Suprapubic skin (tissue), 4 donors: ENCODE measurements at regions not wholly inside any gene's neighbourhood (a gene's known extent, or its start where the extent isn't known, plus 50 kb on each side); places are given as distances from the start of the nearest gene placed in this dataset.

Experiments used
- DNase-seq, 2 donors: peaks; one replicate each; pipeline ENCODE4 v3.0.0-alpha.2; 2019; ENCODE audit warnings: low spot score in 2 of 2
- H3K27ac ChIP-seq: fragments of 200-600 bp; sonication (generic); one replicate; pipeline ENCODE4 v1.5.1; 2019
- H3K27me3 ChIP-seq: fragments of 200-600 bp; sonication (generic); one replicate; pipeline ENCODE4 v1.5.1; 2019
- H3K36me3 ChIP-seq: fragments of 200-600 bp; sonication (generic); one replicate; pipeline ENCODE4 v1.5.1; 2019
- H3K4me1 ChIP-seq: fragments of 200-600 bp; sonication (generic); one replicate; pipeline ENCODE4 v1.5.1; 2019
- H3K4me3 ChIP-seq: fragments of 200-600 bp; sonication (generic); one replicate; pipeline ENCODE4 v1.5.1; 2019; ENCODE audit warnings: mild to moderate bottlenecking
- H3K9me3 ChIP-seq: fragments of 200-600 bp; sonication (generic); one replicate; pipeline ENCODE4 v1.5.1; 2019
- CTCF ChIP-seq, 2 donors: fragments of 200-600 bp in 1 of 2; fragments of 450-650 bp in 1 of 2; sonication (generic) in 1 of 2; IDR thresholded peaks; one replicate each; pipeline ENCODE4 v1.5.1; 2016 to 2019; ENCODE audit warnings: antibody characterized with exemption in 2 of 2, mild to moderate bottlenecking in 1 of 2, moderate library complexity in 1 of 2
- EP300 ChIP-seq: sonication (generic); formaldehyde crosslinking; IDR thresholded peaks from one replicate; pipeline ENCODE4 v1.6.1; 2017; ENCODE audit warnings: antibody characterized with exemption
- POLR2A ChIP-seq, 2 donors: fragments of 450-650 bp; IDR thresholded peaks; one replicate each; pipeline ENCODE4 v1.6.1; 2017; ENCODE audit warnings: antibody characterized with exemption in 2 of 2, mild to moderate bottlenecking in 2 of 2, moderate library complexity in 2 of 2
- POLR2AphosphoS5 ChIP-seq, 3 donors: sonication (generic); formaldehyde crosslinking; IDR thresholded peaks; one replicate each; pipeline ENCODE4 v1.6.1; 2017; ENCODE audit warnings: antibody characterized with exemption in 3 of 3
- WGBS: methylation state at CpG from one replicate; pipeline ENCODE4 v1.1.5; 2018; 5-methylcytosine and 5-hydroxymethylcytosine counted together

- DNase-seq, result no peak
- H3K36me3 ChIP-seq, result no peaks in the 10 kb centered on the region
- H3K27me3 ChIP-seq, result no peaks in the 10 kb centered on the region
- H3K27ac ChIP-seq, result no peak overlapping the region
- peaks cover 5% of the 10 kb centered on the region for H3K9me3 ChIP-seq
- H3K4me1 ChIP-seq, result no peaks in the 10 kb centered on the region
- H3K4me3 ChIP-seq, result no peak overlapping the region
- TF ChIP-seq POLR2A (IDR thresholded peaks at IDR 0.05), result no peak
- no peak for TF ChIP-seq POLR2AphosphoS5 (IDR thresholded peaks at IDR 0.05)
- TF ChIP-seq CTCF (IDR thresholded peaks at IDR 0.05), result no peak
- TF ChIP-seq EP300, result no peak
Measured at GRCh38 chr13:22563272-22563671, 617.5 kb upstream of the SGCG start.

- H3K4me1 ChIP-seq, result no peaks in the 10 kb centered on the region
- TF ChIP-seq EP300 (no peak), CTCF (IDR thresholded peaks at IDR 0.05) (no peak), POLR2A (IDR thresholded peaks at IDR 0.05) (no peak), POLR2AphosphoS5 (IDR thresholded peaks at IDR 0.05) (no peak)
- no peaks in the 10 kb centered on the region for H3K36me3 ChIP-seq
- no peak overlapping the region for H3K4me3 ChIP-seq
- H3K27ac ChIP-seq, result no peak overlapping the region
- H3K27me3 ChIP-seq, result no peaks in the 10 kb centered on the region
- 85% methylated on average over 2 of the region's 2 CpGs for WGBS
- no peaks in the 10 kb centered on the region for H3K9me3 ChIP-seq
- DNase-seq, result no peak
Measured at GRCh38 chr13:22569811-22570210, 611.0 kb upstream of the SGCG start.

GRCh38 chr13:22589880-22590279 lies 590.9 kb upstream of the SGCG start:
- DNase-seq, result no peak
- 61% methylated on average over 4 of the region's 4 CpGs for WGBS
- peaks cover 3% of the 10 kb centered on the region for H3K9me3 ChIP-seq
- no peaks in the 10 kb centered on the region for H3K36me3 ChIP-seq
- H3K27ac ChIP-seq, result no peak overlapping the region
- no peaks in the 10 kb centered on the region for H3K4me1 ChIP-seq
- TF ChIP-seq POLR2AphosphoS5 (IDR thresholded peaks at IDR 0.05) (no peak), EP300 (no peak), POLR2A (IDR thresholded peaks at IDR 0.05) (no peak), CTCF (IDR thresholded peaks at IDR 0.05) (no peak)
- no peak overlapping the region for H3K4me3 ChIP-seq
- H3K27me3 ChIP-seq, result no peaks in the 10 kb centered on the region

GRCh38 chr13:22592515-22592914 lies 588.3 kb upstream of the SGCG start:
- Histone ChIP-seq H3K4me1 (no peaks in the 10 kb centered on the region), H3K27me3 (no peaks in the 10 kb centered on the region), H3K27ac (no peak overlapping the region), H3K9me3 (no peaks in the 10 kb centered on the region), H3K4me3 (no peak overlapping the region), H3K36me3 (no peaks in the 10 kb centered on the region)
- no peak for DNase-seq
- TF ChIP-seq POLR2A (IDR thresholded peaks at IDR 0.05), result no peak
- TF ChIP-seq CTCF (IDR thresholded peaks at IDR 0.05), result no peak
- no peak for TF ChIP-seq POLR2AphosphoS5 (IDR thresholded peaks at IDR 0.05)
- no peak for TF ChIP-seq EP300

GRCh38 chr13:22594041-22594440 lies 586.7 kb upstream of the SGCG start:
- Histone ChIP-seq H3K36me3 (no peaks in the 10 kb centered on the region), H3K4me3 (no peak overlapping the region), H3K27me3 (no peaks in the 10 kb centered on the region), H3K4me1 (no peaks in the 10 kb centered on the region), H3K9me3 (no peaks in the 10 kb centered on the region), H3K27ac (no peak overlapping the region)
- no peak for DNase-seq
- whole genome bisulfite sequencing, result 72% methylated on average over 10 of the region's 10 CpGs
- TF ChIP-seq POLR2AphosphoS5 (IDR thresholded peaks at IDR 0.05) (no peak), EP300 (no peak), POLR2A (IDR thresholded peaks at IDR 0.05) (no peak)

- Histone ChIP-seq H3K9me3 (no peaks in the 10 kb centered on the region), H3K36me3 (no peaks in the 10 kb centered on the region), H3K4me3 (no peak overlapping the region), H3K4me1 (no peaks in the 10 kb centered on the region), H3K27ac (no peak overlapping the region), H3K27me3 (no peaks in the 10 kb centered on the region)
- TF ChIP-seq CTCF (IDR thresholded peaks at IDR 0.05) (no peak), POLR2AphosphoS5 (IDR thresholded peaks at IDR 0.05) (no peak), POLR2A (IDR thresholded peaks at IDR 0.05) (no peak), EP300 (no peak)
- no peak for DNase-seq
- 54% methylated on average over 5 of the region's 5 CpGs for WGBS
Measured at GRCh38 chr13:22596171-22596863, 584.5 kb upstream of the SGCG start.
